ENCODE measurements at regions not wholly inside any gene's neighbourhood (a gene's known extent, or its start where the extent isn't known, plus 50 kb on each side); places are given as distances from the start of the nearest gene placed in this dataset.
"Not testable (repeated sequence)": the region's sequence is repeated elsewhere in the genome, so short reads cannot be mapped to it uniquely, and the experiment has no call there.

DNA sequence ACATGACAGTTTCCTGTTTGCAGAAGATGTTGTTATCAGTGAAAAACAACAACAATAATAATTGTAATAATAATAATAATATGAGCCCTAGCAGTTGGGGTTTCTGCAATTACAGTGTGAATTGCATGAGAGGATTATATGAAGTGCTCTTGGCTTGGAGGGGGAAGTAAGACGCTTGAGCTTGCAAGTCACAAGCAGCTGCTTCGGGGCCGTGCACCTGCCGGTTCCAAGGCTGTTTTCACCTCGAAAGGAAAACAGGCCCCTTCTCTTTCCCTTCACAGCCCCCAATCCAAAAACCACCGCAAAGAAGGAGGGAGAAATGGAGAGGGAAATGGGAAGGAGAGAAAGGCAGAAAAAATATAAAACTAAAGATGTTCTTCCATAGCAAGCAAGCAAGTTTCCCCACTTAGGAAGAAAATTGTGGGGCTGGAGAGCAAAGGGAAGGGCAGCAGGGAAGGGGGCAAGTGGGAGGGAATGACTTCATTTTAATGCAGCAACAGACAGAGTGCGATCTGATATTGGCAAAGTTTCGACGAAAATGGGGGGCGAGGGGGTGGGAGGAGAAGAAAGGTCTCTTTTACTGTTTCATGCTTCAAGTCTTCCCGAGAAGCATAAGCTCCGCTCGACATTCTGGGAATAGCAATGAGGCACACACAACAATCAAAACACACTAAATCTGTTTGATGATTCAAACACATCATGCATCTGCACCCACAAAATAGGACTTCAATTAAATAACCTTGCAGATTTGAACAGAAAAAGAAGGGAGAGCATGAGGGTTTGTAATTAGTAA is 284.2 kb upstream of the ATP11B start:
- no peak for DNase-seq (ENCODE audit: low read depth)

DNA sequence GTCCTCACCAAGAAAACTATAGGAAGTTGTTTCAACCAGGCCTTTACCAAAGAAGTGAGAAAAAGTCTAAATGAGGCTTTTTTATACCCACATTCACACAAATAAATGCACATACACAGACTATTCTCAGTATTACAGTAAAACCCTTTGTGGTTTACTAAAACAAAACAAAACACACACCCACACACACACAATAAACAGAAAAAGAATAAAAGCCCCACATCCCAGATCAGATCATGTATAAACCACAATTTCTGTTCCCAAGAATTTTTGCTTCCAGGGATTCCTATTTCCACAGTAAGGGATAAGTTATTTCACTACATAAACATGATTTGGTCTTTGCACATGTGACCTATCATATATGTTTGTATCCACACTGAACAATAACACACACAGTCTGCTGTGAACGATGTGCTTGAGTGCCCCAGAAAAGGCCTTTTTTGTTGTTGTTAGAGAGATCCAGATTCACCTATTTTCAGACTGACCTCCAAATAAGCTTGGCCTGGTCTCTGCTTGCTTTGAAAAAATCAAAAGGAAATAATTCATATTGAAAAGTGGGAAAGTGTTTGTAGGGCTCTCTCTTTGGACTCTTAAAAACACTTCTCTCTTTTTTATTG is 283.4 kb upstream of the ATP11B start:
- no peak for DNase-seq (ENCODE audit: low read depth)

DNA sequence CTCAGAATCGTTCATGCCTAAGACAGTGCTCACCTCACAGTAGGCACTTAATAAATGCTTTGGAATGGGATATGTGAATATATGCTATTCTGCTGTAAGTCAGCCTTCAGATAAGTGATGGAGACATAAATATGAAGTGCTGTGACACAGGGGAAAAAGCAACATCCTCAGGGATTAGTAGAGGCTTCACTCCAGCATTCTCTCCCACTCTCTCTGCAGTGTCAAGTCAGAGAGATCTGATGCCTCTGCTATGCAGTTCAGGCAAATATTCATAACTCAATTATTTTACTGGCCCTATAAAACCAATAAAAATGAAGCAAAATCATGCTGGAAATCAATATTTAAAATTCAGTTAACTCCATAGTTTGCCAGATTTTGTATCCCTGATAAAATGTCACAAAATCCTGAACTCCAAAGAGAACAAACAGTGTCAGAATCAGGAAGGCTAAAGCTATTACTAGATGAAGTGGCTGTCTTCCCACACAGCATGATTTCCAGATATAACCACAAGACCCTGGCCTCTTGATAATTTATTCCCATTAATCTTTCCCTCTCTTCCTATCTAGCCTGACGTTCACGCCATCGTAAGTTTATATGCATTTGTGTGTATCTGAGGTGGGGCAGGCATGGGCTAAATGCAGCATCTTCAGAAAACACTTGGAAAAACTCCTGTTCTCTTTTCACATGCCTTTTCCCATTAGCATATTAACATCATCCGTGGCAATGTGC is 278.9 kb upstream of the ATP11B start:
- no peak for DNase-seq (ENCODE audit: low read depth)

DNA sequence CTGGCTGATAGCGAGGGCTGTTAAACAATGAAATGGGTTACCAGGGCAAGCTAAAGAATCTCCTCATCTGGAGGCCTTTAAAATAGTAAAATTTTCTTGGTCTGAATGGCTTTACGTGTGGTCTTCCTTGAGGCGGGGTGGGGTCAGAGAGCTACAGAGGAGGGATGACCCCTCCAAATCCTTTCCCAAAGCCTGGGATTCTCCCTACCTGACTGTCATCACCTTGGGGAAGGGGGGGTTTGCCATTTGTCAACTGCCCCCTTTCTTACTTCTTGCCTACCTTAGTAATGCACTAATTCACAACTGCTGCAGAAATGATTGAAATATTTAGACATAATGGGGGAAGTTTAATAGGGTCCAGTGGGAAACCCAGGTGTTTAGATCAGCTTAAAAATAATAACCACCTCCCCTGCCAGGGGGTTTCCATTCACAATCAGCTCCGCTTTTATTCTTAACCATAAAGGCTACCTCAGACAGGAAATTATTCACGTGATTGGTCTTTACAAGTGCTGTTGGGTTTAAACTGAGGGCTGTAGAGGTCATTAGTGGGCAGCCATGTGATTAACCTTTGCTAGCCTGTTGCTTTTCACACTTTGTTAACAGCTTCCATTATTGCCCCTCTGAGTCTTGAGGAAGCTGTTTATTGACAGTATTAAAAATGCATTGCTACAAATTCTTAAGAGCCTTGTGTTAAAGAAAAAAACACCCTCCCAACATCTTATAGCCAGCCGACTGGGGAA is 276.5 kb upstream of the ATP11B start:
- no peak for DNase-seq (ENCODE audit: low read depth)

DNA sequence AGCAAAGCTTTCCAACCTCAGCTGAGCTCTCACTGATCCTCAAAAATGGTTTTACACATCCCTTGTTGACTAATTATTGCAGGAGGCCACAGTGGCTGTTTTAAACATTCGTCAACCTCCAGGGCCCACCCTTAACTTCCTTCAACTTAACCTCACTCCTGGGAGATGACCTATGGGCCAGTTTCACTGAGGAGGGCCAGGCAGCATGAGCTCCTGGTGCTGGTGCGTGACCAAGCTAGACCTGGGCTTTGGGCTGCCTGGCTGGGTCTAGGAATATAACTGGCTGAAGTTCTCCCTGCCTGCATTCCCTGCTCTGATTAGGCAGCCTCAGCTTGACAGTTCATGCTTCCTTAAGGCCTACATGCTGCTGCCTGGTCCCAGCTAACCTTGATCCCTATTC is 273.7 kb upstream of the ATP11B start:
- no peak for DNase-seq (ENCODE audit: low read depth)

DNA sequence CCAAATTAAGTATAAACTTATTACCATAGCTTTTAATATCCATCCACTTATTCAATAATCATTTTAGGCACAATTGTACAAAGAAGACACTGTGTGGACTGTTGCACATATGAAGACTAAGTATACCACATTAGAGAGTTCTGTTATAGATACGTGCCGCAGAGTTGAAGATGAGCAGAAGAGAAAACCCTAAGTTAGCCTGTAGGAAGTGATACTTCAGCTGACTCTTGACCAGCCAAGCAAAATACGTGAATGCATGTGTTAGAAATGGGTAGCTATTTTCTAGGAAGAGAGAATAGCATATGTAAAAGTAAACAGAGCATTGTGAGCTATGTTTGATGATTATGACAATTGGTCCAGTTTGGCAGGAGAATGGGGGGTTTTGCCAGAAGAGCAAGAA is 272.0 kb upstream of the ATP11B start:
- no peak for DNase-seq (ENCODE audit: low read depth)

DNA sequence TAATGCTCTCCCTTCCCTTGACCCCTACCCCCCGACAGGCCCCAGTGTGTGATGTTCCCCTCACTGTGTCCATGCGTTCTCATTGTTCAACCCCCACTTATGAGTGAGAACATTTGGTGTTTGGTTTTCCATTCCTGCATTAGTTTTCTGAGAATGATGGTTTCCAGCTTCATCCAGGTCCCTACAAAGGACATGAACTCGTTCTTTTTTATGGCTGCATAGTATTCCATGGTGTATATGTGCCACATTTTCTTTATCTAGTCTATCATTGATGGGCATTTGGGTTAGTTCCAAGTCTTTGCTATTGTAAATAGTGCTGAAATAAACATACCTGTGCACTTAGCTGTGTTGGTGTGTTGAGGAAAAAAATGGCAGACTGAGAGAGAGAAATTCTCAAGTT is 269.9 kb upstream of the ATP11B start:
- DNase-seq (ENCODE audit: low read depth): not testable (repeated sequence)

DNA sequence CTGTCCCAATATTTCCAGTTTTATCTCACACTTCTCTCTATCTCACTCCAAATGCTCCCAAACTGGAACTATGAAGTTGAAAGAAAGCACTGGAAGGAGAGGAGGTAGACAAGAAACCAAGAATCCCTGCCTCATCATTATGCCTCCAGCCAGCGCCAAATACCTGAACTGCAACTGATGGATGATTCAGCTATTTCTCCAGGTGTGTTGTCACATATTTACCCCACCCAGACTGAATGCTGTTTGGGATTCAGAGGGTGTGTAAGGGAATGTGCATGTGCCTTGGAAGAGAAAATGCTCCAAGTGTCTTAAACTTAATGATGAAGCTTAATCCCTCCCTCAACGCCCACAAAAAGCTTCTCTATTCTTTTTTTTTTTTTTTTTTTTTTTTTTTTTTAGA is 269.5 kb upstream of the ATP11B start:
- DNase-seq (ENCODE audit: low read depth): no peak

DNA sequence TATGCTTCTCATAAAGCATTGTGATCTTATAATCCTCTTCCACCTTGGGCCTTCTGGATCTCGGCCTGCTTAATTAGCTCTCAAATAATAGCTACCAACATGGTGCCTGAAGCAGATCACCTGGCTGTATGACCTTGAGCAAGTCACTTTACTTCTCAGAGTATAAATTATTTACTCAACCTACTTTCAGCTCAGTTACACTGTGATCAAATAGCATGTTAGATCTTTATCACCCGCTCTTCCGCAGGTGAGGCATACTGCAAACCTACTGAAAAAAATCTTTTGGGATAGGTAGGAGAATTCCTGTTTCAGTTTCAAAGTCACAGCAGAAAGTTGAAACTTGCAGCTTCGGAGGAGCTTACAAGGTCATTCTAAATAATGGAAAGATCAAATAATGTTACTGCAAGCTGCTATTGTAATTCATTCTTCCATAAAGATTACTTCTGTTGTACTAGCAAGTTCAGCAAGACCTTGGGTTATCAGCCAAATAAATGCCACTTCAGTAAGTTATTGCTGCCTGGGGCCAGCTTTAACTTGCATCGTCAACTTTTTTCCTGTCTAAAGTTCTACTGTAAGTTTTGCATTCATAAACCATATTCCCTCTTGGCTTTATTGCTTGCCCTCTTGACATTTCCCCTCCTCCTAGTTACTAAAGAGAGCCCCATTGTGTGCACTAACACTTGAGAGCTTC is 268.4 kb upstream of the ATP11B start:
- no peak for DNase-seq (ENCODE audit: low read depth)

DNA sequence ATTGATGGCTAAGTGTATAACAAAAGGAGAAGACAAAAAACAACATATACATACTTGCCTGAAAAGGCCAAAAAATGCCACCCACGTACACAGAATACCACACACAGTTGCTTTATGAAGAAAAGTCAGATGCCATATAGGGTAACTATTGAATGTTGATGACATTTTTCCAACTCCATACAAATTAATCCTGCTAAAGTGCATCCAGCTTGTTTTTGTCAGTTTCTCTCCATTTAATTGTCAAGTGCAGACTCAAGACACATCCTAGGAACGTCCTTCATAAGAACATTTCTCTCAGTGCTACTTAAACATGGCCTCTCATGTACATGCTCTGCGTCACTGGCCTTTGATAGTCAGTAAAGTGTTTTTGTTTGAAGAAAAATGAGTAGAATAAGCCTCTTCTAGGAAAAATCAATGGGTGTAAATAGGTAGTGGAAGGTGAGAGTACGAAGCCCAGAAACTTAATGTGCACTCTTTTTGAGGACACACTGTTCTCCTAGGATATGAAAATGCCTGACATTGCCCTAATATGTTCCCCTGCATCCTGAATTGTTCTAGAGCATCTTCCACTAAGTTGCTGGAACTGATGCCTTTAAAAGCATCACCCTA is 267.4 kb upstream of the ATP11B start:
- no peak for DNase-seq (ENCODE audit: low read depth)

DNA sequence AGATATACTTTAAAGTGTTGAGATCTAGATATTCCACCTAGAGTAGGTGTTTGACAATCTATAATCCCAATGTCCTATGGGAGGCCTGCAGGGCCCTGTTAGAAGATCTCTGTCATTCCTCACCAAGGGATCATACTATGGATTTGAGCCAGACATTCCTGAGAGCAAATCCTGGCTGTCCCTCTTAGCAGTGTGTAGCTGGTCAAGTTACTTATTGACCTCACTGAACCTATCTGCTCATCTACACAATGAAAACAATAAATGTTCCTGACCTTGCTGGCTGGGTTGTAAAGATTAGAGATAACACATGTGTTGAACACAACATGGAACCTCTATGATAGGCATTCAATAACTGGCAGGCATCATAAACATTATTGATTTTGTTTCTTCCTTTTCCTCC is 265.6 kb upstream of the ATP11B start:
- no peak for DNase-seq (ENCODE audit: low read depth)

DNA sequence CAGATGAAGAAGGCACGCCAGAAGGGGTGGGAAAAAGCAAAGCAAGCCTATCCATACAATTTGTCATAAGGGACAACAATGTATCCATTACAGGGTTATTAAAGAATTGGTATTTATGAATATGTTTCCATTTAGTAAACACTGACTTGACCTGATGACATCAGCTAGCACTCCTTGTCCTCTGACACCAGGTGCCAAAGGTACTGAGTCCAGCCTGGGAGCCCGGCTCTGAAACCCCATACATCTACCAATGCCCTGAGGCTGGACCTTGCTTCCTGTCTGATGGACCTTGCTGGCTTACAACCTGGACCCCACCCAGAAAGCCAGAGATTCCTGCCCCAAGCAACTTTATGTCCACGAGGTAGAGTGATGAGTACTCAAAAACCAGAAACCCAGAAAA is 263.0 kb upstream of the ATP11B start:
- DNase-seq (ENCODE audit: low read depth): no peak

DNA sequence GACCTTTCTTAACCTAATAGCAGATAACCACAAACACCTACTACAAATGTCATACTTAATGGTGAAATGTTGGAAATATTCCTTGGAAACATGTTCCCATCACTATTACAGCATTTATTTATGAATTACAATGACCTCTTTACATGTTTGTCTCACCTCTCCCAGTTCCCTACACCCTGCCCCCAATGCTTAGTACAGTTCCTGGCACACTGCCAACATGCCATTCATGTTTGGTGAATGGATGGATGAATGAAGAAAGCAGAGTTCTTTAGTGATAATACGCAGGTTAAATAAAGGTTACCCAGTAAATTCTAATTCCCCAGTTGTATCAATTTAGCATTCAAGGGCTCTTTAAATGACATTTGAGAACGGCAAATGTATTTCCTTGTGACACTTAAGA is 259.9 kb upstream of the ATP11B start:
- DNase-seq (ENCODE audit: low read depth): no peak

DNA sequence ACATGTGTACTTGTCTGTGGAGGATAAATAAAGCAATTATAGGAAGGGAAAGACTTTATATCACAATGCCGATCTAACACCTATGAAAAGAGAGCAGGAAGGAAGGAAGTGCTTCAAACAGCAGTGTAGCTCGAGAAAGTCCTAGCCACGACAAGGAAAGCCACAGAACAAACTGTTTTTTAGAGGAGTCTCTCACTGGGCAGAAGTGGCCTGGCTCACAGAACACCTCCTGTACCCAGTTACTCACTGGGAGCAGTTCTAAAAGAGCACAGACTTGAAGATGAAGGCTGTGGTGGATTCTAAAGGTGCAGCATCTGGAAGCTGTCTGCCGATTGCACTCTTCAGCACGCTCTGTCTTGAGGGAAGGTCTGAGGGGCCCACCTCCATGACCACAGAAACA is 248.8 kb upstream of the ATP11B start:
- DNase-seq (ENCODE audit: low read depth): no peak

DNA sequence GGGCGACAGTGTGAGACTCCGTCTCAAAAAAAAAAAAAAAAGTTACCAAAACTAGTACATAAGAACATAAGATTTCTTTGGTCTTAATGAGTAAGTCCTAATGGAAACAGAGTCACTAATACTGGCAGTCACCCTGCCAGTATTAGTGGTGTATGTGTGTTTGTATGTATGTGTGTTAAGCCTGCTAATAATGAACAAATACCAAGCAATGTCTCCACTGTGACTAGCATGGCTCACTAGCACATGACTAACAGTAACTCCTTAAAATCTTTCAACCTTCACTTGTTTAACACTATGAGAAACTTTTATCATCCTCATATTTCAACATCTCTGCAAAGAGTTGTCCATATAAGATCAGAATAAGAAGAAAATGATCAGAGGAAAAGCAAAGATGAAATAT is 231.0 kb upstream of the ATP11B start:
- DNase-seq (ENCODE audit: low read depth): no peak

DNA sequence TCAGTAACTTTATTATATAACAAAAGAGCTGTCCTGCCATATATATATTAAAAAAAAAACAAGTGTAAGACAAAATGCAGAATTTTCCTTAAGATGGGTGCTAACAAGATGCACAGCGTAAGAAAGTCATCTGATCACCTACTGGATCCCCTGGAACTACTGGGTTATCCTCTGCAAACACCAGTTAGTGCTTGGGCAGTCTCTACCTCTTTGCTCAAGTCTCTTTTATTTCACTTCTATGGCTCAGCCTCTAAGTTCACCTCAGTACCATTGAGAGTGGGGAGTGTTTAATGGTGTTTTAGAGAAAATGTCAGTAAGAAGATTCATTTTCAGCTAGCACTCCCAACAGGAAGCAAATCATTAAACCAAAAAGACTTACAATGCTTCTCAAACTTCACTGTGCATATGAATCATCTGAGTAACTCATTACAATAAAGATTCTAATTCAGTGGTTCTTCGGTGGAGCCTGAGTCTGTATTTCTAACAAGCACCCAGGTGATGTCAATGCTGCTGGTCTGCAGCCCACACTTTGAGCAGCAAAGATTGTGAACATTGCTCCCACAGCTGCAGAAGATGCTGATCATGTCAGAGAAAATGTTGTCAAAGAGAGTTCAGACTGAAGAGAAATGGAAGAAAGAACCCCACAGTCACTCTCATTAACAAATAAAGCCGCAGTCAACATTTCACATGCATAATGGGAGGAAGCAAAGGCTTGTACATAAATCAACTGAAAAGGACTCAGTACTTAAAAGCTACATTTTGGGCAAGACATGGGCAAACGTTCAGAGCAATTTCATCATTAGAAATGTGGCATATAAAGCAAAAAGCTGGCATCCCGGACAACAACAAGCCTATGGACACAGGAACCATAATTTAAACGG is 227.1 kb upstream of the ATP11B start:
- DNase-seq (ENCODE audit: low read depth): no peak

DNA sequence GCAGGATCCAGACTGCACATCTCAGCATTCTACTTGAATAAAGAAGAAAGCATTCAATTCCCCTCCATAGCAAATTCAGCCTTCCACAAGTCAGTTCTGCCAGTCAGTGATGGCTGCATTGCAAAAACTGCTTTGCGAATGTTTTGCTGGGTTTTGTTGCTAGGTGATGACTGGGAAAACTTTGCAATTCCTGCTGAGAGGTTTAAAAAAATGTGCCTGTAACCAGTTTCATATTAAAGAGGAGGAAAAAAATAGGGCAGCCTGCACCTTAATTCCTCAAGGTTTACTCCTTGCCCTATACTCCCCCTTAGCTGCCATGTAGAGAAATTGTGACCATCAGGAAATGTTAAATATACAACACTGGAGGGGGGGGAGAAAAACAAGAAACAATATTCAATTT is 225.6 kb upstream of the ATP11B start:
- no peak for DNase-seq (ENCODE audit: low read depth)

DNA sequence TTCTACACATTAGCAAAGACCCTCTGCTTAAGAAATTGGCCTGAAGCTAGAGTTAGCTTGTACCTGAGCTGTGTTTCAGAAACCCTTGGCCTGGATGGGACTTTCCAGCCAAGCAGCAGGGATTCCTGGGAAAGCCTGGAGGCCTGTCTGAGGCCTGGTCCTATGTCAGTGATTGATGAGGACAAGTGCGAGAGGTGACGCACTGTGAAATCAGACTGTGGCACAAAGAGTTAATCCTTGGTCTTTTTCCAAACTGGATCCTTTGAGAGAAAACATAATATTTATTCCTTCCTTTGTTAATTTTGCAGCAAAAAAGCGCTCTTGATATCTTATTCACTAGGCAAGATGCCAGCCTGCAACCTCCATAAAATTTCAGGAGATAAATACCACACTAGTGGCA is 225.0 kb upstream of the ATP11B start:
- DNase-seq (ENCODE audit: low read depth): no peak

DNA sequence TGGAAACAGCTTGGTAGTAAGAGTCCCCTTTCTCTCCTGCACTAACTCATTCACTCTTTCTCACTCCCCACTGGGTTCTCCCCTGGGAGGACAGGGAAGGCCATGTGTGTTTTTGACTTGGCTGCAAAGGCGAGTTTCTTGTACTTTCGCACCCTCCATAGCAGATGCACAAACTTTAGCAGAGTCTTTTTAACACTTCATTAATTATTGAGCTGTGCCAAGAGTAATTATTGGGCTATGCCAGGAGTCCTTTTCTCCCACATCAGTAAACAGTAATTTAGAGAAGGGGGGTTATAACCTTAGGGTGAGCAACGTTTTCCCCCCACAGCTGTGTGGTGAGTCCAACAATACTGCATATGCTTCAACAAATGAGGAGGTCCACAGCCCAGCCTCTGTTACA is 224.4 kb upstream of the ATP11B start:
- DNase-seq (ENCODE audit: low read depth): no peak

DNA sequence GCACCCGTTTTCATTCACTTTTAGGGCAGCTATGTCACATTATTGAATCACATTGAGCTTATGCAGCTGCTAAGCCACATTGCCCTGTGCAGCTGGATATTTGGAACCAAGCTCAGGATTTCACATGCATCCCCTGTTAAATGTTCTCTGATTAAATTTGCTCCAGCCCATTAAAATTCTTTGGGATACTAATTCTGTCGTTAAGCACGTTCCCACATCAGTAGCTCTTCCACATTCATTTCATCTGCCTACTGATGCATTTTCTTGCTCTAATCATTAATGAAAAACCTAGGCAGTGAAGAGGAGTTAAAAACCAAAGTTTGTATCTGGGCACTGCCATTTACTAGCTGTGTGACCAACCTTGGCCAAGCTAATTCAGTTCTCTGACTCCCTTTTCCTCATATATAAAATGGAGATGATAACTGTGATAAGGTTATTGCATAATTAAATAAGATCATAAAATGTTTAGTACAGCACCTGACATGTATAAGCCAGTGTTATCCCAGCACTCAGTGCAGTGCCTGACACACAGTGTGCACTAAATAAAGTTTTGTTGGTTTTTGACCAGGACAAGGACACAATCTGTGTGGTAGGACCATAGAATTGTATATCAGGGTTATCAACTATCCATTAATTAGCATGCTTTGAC is 222.2 kb upstream of the ATP11B start:
- DNase-seq (ENCODE audit: low read depth): no peak
